NCI-H187 (cell line): ENCODE measurements at regions not wholly inside any gene's neighbourhood (a gene's known extent, or its start where the extent isn't known, plus 50 kb on each side); places are given as distances from the start of the nearest gene placed in this dataset.
"Not testable (repeated sequence)": the region's sequence is repeated elsewhere in the genome, so short reads cannot be mapped to it uniquely, and the experiment has no call there.

ENCODE experiments used
- DNase-seq, 2 experiments: peaks; one replicate each; lab custom pipeline; 2025; lab: John Stamatoyannopoulos, UW

DNA sequence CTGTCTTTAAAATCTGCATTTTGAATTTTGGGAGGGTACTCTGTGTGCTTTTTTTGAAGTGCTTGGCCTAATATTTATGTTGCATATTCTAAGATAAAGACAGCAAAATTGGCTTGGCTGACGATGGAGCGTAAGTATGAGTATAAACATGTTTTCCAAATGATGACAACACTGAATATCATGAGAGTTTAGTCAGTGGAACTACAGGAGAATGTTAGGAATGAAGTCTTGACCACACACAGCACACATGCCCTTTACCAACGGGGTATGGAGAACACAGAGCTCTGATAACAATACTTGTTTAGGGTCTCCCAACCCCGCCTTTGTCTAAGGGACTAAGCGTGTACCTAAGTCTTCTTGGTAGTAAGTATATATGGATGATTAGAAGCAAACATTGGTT, 253.9 kb upstream of the FZD8 start:
- DNase-seq = no peak

DNA sequence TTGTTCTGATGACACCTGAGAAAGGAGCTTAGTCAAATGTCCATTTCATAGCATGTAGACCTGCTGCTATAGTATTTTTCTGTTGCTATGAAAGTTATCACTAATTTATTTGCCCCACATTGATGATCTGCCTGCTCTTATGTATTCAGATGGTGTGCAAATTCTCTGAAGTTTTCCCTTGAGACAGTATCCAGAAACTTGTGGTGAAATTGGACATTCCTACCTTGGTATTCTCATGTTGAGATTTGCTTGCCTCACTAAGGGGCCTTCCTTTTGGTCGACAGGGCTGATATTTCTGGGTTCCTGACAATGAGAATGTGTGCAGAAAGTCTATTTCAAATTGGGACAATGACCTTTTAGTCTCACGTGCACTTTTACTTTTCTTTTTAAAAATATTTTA, 253.2 kb upstream of the FZD8 start:
- no peak for DNase-seq

- DNase-seq = no peak
Observed at GRCh38 chr10:35892526-35892925, 250.4 kb upstream of the FZD8 start.

DNA sequence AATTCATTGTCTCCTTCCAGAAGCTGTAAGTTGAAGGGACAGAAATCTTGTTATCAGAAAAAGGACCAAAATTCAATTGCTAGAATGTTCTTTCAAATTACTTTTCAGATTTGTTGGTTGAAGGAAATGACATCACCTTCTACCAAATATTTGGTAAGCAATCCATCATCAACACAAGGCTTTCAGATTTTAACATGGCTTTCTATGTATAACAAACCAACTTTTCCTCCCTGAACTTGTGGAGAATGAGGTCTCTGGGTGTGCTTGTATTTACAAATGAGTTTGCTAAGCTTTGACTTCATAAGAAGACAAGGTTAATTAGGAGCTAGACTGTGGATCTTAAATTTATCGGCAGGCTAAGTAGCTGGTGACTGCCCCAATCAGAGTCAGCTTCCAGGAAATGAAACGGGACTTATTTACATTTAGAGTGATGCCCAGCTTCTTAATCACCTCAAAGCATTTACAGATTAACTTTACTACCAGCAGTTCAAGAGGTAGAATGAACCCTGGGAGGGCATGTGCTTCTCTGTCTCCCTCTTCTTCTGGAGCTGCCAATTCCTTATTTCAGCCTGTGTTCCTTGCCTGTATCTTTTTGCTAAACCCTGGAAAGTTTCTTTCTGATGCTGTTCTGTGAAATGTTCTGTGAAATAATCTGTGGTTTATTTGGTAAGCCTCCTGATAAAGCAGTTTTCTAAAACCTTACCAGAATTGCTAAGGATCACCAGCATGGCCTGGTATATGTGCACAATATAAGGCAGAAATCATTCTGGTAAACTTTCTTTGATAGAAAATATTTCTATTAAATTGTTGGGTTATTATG, 248.8 kb upstream of the FZD8 start:
- DNase-seq = no peak

GRCh38 chr10:35889971-35890675, 248.0 kb upstream of the FZD8 start:
- no peak for DNase-seq

- no peak for DNase-seq
Observed at GRCh38 chr10:35889226-35889625, 247.1 kb upstream of the FZD8 start.

DNA sequence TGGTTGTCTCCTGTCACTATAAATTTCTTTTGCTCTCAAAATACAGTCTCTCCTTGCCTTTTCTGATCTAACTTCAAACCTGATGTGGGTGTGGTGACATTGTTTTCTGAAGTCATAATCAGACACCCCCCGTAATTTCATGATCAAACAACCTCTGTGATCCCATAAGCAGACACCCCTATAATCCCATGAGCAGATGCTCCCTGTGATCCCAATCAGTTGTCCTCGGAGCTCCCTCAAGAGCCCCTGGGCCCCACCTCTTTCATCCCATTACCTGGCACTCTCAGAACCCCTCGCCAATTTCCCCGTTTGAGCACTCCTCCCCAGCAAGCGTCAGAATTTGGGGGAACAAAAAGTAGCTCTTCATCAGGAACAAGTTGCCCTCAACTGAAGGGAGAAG, 246.3 kb upstream of the FZD8 start:
- no peak for DNase-seq

- no peak for DNase-seq
Observed at GRCh38 chr10:35887685-35888084, 245.6 kb upstream of the FZD8 start.

- no peak for DNase-seq
Observed at GRCh38 chr10:35885076-35885475, 243.0 kb upstream of the FZD8 start.

- DNase-seq = no peak
Observed at GRCh38 chr10:35884657-35885071, 242.6 kb upstream of the FZD8 start.

DNA sequence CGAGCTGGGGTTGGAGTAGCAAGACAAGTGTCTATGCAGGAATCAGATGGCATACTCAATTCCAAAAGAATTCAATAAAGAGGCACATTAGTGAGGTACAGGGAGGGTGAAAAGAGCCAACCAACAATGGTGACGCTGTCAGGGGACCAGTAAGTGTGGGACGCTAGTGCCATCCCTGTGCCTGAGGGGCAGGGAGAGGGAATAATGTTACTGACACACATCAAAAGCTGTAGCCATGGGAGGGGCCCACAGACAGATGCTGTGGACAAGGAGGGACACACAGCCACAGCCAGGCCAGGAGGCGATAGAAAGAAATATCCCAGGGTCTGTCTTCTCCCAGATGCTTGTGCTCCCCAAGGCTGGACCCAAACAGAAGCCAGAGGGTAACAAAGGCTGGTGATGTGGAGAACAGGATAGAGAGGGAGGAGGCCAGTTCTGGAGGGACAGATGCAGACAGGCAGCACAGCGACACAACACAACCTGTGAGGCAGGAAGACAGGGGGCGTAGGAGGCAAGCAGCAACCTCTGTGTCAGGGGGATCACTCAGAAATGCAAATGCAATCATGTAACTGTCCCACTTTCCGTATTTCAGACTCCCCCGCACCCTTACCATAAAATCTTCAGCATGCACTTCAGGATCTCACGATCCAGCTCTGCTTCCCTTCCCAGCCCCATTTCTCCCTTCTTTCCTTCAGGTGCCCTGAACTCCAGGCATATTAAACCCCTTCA, 240.5 kb upstream of the FZD8 start:
- DNase-seq = no peak

DNA sequence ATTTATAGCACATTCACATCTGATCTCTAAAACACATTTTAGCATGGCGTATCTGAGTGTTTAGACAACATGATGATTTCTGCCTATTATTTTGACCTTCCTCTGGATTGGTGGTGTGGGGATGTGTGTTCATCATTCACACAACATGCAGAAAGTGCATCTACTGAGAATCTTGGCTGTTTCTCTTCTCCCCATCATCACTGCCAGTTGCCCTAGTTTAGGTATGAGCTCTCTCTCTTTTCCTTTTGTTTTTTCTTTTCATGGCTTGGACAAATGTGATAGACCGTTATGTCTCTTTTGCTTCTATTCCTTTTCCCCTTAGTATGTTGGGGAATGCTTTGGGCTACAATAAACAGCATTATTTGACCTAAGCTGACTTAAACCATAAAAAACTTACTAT, 239.2 kb upstream of the FZD8 start:
- DNase-seq = no peak

- DNase-seq = no peak
Observed at GRCh38 chr10:35876248-35876647, 234.2 kb upstream of the FZD8 start.

- no peak for DNase-seq
Observed at GRCh38 chr10:35875016-35875676, 233.1 kb upstream of the FZD8 start.

DNA sequence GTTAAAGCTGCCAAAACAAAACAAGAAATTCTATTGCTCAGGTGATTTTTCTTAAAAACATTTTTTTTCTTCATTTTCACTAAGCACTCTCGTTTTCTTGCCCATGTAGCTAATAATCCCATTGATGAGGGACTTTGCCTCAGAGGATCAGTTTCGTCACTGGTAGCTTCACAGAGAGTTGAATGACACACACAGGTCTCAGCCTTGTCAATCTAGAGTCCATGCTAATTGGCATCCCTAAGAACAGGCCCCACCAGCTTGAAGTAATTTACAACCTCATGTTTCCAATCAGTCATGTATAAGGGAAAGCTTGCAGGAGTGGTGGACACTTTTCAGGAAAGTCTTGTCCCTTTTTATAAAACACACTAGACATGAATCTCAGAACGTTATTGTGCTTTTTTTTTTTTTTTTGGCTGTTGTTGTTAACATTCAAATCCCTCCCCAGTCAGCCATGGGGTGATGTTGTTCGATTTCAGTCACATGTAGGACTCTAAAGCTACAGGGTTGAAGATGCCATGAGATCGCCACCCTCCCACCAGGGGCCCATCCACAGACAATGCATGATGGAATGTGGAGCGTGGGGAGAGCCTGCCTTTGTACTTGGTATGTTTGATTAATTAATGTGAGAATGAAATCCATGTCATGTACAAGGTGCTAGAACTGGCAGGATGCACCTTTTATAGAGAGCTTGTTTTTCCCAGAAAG, 232.4 kb upstream of the FZD8 start:
- no peak for DNase-seq

DNA sequence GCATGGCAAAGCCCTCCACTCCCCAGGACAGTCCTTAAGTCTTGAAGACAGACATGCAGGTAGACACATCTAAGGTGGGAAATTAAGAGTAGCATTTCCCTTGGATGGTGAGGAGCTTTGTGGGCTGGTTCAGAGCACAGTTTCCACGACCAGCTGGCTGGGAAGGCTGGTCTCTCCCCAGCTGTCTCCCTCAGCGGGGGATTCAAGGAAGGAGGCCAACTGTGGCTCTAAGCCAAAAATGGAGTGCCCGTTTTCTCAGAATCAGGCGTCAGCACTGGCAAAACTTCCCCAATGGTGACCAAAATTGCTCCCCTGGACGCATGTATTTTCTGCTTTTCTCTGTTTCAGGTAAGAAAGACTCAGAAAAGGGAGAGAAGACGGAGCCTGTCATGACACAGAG, 230.6 kb upstream of the FZD8 start:
- no peak for DNase-seq

DNA sequence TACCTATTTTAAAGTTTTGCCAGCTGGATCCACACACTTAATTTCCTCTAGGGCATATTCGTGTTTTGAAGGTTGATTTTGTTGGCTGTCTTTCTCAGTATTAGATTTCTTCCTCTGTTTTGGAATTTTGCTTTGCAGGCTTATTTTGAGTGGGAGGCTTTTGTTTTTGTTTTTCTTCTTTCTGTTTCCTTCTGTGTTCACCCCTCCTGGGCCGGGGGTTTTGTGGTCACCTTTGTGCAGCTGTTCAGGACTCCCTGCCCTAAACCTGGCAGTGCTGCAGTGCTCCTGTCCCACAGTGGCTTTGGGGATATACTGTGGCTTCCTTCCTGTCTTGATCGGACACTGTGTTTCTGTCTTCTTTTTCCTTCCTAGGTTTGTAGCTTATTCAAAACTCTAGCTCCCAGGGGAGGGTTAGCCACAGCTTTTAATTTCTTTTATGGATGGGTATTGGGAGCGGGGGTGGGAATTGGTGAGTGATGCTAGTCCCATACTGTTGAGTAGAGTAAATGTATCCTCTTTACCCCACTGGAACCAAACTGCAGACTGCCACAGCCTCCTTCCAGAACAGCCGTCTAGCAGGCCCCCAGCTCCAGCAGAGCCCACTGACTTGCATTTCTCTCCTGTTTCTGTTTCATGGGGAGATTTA, 228.7 kb upstream of the FZD8 start:
- DNase-seq = no peak

DNA sequence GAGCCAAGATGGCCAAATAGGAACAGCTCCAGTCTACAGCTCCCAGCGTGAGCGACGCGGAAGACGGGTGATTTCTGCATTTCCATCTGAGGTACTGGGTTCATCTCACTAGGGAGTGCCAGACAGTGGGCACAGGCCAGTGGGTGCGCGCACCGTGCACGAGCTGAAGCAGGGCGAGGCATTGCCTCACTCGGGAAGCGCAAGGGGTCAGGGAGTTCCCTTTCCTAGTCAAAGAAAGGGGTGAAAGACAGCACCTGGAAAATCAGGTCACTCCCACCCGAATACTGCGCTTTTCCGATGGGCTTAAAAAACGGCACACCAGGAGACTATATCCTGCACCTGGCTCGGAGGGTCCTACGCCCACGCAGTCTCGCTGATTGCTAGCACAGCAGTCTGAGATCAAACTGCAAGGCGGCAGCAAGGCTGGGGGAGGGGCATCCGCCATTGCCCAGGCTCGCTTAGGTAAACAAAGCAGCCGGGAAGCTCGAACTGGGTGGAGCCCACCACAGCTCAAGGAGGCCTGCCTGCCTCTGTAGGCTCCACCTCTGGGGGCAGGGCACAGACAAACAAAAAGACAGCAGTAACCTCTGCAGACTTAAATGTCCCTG, 216.7 kb upstream of the FZD8 start:
- not testable (repeated sequence) for DNase-seq

DNA sequence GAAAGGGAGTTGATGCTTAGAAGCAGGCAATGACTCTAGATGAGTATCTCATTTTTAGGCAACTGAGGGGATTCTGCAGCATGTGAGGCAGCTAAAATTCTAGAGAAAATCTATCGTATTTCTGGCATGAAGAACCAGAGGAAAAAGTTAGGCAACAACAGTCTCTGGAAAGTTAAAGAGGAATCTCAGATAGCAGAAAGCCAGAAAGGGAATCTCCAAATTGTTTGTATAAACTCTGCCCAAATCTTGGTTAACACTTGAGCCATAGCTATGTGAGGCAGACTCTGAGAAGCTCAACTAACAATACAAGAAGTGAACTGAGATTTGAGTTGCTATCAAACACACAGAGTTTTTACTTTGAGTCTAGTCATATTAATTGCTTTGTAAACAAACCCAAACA, 215.8 kb upstream of the FZD8 start:
- DNase-seq = no peak

DNA sequence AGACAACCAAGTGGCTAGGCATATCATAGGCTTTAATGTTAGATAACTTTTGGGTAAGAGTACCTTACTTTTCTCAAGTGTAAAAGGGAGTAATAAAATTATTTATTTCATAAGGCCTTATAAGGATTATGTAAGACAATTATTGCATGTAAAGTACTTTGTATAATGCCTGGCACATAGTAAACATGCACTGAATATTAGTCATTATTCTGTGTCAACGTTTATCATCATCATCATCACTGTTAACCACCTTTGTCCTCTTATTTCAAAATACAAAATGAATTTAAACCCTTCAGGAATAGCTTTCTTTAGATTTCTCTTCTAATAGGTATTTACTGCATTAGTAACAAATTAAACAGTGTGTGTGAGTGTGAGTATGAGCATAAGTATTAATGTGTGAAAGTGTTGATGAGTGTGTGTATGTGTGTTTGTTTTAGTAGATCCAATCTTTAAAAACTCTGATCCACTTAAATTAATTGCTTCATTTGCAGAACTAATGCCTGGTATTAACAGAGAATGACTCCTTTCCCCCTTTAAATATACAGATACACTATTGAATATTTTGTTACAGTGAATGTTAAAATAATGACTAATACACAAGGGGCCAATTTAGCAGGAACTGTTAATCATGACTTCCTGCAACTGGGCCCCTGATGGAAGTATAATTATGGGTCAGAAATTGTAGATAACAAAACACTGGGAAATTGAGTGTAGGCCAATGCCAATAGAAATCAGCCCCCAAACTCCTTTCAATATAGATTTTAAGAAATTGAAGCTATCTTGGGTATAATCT, 213.3 kb upstream of the FZD8 start:
- DNase-seq = no peak
